Activated naive CD8-positive, alpha-beta T cell treated with anti-CD3 and anti-CD28 coated beads, Interleukin-2, amount 10 ng/mL, durations not matched to agents 7 days and 5 days (primary cell): ENCODE measurements at regions not wholly inside any gene's neighbourhood (a gene's known extent, or its start where the extent isn't known, plus 50 kb on each side); places are given as distances from the start of the nearest gene placed in this dataset.

Experiments used
- ATAC-seq: fragments of 150-1000 bp; cut with Tn5 transposase; one replicate; pipeline ENCODE4 v1.10.0; 2021; ENCODE audit warnings: low read depth, moderate library complexity
- POLR2A ChIA-PET: fragments of 350-600 bp; sonication (Branson Sonifier 250); formaldehyde crosslinking; loops from one replicate; lab custom pipeline; 2021; ENCODE audit warnings: antibody characterized with exemption; lab: Charles Lee
- DNase-seq: peaks from one replicate; pipeline ENCODE4 v3.0.0; 2021
- H3K27ac Mint-ChIP-seq: one replicate; pipeline ENCODE4 v1.8.0; 2022; ENCODE audit warnings: mild to moderate bottlenecking, mixed read lengths
- H3K27me3 Mint-ChIP-seq: one replicate; pipeline ENCODE4 v1.8.0; 2022; ENCODE audit warnings: mild to moderate bottlenecking, moderate library complexity, mixed read lengths
- H3K36me3 Mint-ChIP-seq: one replicate; pipeline ENCODE4 v1.8.0; 2021; ENCODE audit warnings: mild to moderate bottlenecking, mixed read lengths
- H3K4me1 Mint-ChIP-seq: one replicate; pipeline ENCODE4 v1.8.0; 2021; ENCODE audit warnings: mixed read lengths
- H3K4me3 Mint-ChIP-seq: one replicate; pipeline ENCODE4 v1.8.0; 2022; ENCODE audit warnings: mild to moderate bottlenecking, moderate library complexity, mixed read lengths
- H3K9me3 Mint-ChIP-seq: one replicate; pipeline ENCODE4 v1.8.0; 2021; ENCODE audit warnings: mixed read lengths

DNA sequence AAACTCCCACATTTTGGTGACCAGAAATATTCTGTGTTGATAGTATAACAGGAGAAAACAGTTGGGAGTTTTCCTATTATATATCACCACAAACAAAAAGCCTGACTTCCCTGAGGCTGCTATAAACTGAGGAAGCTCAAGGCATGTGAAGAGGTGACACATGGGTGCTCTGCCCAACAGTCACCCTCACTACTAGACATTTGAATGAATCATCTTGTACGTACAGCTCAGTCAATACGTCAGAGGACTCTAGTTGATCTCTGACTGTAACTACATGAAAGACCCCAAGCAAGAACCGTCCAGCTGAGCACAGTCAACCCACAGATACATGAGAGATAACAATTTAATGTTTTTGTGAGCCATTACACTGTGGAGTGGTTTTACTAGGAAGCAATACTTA lies 338.3 kb upstream of the ATP11B start:
- Mint-ChIP-seq H3K4me1 (no peaks in the 10 kb centered on the region), H3K36me3 (no peaks in the 10 kb centered on the region), H3K4me3 (no peak overlapping the region), H3K27me3 (no peaks in the 10 kb centered on the region), H3K9me3 (no peaks in the 10 kb centered on the region), H3K27ac (no peak overlapping the region)
- DNase-seq, result no peak
- ATAC-seq, result no peak
- POLR2A ChIA-PET, result no interaction called here

DNA sequence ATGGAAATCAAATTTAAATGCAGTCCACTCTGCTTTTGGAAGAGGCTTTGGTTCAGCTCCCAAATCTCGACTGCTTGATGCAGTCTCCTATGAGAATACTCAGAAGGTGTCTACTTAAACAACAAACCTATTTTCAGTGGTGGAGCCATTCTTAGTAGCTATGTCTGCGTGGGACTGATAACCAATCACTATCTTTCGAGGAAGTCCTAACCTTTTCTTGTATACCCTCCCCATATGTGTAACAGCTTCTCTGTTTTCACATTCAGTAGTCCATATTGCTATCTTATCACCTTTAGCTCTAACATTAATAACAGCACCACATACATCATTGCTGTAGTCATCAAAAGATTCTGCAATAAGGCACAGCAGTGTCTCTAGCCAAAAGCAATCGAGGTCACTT lies 333.0 kb upstream of the ATP11B start:
- Mint-ChIP-seq H3K27ac (no peak overlapping the region), H3K9me3 (no peaks in the 10 kb centered on the region), H3K4me1 (no peaks in the 10 kb centered on the region), H3K4me3 (no peak overlapping the region), H3K27me3 (no peaks in the 10 kb centered on the region), H3K36me3 (no peaks in the 10 kb centered on the region)
- POLR2A ChIA-PET, result no interaction called here
- DNase-seq (no peak), ATAC-seq (no peak)

DNA sequence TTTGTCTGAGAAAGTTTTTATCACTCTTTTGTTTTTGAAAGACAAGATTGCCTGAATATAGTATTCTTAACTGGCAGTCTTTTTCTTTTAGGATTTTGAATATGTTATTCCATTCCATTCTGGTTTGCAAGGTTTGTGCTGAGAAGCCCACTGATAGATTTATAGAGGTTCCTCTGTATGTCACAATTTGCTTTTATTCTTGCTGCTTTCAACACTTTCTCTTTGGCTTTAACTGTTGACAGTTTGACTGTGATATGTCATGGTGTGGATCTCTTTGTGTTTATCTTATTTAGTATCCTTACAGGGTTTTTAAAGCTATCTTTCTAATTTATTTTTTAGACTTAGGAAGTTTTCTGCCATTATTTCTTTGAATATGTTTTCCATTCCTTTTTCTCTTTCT lies 331.2 kb upstream of the ATP11B start:
- POLR2A ChIA-PET, result no interaction called here
- DNase-seq, result no peak
- Mint-ChIP-seq H3K36me3 (no peaks in the 10 kb centered on the region), H3K9me3 (no peaks in the 10 kb centered on the region), H3K4me3 (no peak overlapping the region), H3K27me3 (no peaks in the 10 kb centered on the region), H3K27ac (no peak overlapping the region), H3K4me1 (no peaks in the 10 kb centered on the region)
- ATAC-seq, result no peak

DNA sequence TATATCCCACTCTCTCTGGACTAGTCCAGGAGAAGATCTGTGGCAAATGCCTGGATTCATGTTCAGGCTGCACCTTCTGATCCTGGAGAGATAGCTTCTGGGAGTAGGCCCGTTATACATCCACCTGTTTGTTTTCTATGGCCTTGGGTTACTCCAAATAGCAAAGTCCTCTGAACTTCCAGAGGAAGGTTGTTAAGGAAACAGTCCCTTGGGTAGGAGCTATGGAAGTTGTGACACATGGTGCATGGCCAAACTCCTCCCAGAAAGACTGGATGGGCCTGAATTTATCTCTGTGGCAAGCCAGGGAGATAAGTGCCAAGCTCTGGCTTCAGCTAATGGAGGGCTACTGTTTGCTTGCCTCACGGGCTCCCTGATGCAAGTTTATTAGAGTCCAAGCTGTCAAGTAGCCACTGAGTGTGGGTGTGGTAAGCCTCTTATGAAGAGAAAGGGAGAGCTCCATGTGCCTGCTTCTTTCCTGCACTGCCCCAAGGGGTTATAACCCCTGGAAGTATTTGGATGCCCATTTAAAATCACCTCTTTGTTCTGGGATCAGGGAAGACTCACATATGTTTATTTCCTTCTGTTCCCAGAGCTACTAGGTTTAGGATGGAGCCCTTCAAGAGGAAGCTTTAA lies 328.7 kb upstream of the ATP11B start:
- POLR2A ChIA-PET, result no interaction called here
- no peaks in the 10 kb centered on the region for H3K27me3 Mint-ChIP-seq
- no peak overlapping the region for H3K4me3 Mint-ChIP-seq
- no peaks in the 10 kb centered on the region for H3K9me3 Mint-ChIP-seq
- H3K36me3 Mint-ChIP-seq, result no peaks in the 10 kb centered on the region
- H3K27ac Mint-ChIP-seq, result no peak overlapping the region
- no peaks in the 10 kb centered on the region for H3K4me1 Mint-ChIP-seq
- DNase-seq, result no peak
- ATAC-seq, result no peak

DNA sequence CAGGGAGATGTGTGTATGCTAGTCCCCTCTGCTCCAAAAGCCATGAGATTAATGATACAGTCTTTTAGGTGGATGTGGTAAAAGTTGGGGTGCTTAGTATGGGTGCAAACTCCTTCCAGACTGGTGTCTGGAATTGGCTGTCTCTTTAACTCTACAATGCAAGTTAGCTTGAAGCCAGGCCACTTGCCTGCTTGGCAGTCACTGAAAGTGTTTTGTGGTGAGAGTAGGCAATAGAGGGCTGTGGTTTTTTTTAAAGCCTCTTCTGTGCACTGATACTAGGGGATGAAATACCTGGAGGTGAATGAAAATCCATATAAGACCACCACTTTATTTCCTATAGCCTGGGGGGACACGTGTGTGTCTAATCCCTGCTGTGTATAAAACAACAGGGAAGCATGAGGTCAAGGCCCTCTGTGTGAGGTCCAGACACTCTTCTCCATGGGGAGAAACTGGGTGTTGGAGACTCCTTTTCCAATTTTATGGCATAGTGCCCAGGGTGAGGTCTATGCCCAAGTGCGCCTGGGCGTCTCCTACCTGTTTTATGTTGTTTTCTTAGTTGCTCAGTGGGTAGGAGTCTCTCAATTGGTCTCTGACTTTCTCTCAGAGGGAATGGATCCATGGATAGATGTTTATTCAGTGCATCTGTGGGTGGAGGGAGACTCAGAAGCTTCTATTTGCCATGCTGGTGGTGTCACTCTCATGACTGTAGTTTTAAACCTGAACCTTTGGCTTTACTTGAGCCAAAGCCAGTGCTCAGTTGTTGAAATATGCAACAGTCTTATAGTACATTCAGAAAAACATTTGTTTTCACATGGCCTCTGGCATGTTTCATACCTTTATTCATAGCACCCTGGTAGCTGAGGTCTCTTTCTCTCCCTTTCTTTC lies 327.8 kb upstream of the ATP11B start:
- no peak for DNase-seq
- H3K36me3 Mint-ChIP-seq, result no peaks in the 10 kb centered on the region
- POLR2A ChIA-PET, result no interaction called here
- no peaks in the 10 kb centered on the region for H3K4me1 Mint-ChIP-seq
- H3K27me3 Mint-ChIP-seq, result no peaks in the 10 kb centered on the region
- no peak overlapping the region for H3K27ac Mint-ChIP-seq
- no peak for ATAC-seq
- no peak overlapping the region for H3K4me3 Mint-ChIP-seq
- H3K9me3 Mint-ChIP-seq, result no peaks in the 10 kb centered on the region

DNA sequence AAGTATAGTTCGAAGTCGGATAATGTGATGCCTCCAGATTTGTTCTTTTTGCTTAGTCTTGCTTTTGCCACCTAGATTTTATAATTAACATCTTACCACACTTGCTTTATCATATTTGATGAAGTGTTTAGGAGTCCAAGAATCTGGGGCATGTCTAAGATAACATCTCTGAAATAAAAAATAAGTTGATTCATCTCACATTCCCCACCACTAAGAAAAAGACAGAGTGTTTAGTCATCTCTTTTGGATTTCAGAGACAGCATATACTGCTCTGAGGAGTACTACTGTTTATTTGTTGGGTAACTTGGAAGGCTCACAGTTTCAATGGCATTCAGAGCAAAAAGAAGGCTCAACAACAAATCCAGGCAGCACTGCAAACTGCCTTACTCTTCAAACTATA lies 324.2 kb upstream of the ATP11B start:
- POLR2A ChIA-PET, result no interaction called here
- H3K9me3 Mint-ChIP-seq, result no peaks in the 10 kb centered on the region
- no peaks in the 10 kb centered on the region for H3K27me3 Mint-ChIP-seq
- DNase-seq (no peak), ATAC-seq (no peak)
- H3K36me3 Mint-ChIP-seq, result no peaks in the 10 kb centered on the region
- H3K27ac Mint-ChIP-seq, result no peak overlapping the region
- no peak overlapping the region for H3K4me3 Mint-ChIP-seq
- no peaks in the 10 kb centered on the region for H3K4me1 Mint-ChIP-seq

DNA sequence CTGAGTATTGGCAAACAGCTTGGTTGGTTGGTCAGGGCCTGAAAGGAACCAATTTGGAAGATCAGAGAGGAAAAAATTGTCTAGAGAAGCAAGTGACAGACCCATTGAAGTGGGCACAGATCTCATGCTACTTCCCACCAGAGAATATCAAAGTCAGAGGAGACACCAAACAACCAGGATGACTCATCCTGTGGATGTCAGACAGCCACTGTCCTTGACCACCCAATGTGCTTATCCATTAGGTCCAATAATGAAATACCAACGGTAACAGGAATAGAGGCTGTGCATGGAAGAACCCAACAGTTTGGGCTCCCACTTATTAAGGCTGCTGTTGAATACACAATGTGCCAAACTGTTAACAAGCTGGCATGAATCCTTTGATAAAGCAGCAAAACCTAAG lies 323.1 kb upstream of the ATP11B start:
- no peak for DNase-seq
- Mint-ChIP-seq H3K9me3 (no peaks in the 10 kb centered on the region), H3K27ac (no peak overlapping the region), H3K4me1 (no peaks in the 10 kb centered on the region), H3K4me3 (no peak overlapping the region), H3K27me3 (no peaks in the 10 kb centered on the region), H3K36me3 (no peaks in the 10 kb centered on the region)
- ATAC-seq, result no peak
- POLR2A ChIA-PET, result no interaction called here

DNA sequence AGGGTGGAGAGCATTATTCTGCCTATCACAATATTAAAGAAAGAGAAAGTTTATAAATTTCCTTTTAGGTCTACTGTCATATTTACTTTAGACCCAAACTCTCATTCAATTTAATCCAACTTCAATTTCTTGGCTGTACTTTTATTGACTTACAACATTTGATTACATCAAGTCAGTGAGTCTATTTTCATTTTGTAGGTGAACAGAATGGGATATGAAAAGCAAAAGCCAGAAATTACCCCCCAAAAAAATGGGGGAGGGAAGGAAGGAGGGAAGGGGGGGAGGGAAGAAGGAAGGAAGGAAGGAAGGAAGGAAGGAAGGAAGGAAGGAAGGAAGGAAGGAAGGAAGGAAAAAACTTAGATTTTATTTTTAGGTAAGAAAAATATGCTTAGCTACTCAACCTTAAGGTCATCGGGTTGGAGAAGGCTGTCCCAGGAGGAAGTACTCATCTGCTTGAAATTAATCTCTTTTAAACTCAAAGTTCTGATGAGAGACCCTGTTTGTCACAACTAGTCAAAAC lies 320.1 kb upstream of the ATP11B start:
- DNase-seq (no peak), ATAC-seq (no peak)
- H3K9me3 Mint-ChIP-seq, result no peaks in the 10 kb centered on the region
- H3K4me1 Mint-ChIP-seq, result no peaks in the 10 kb centered on the region
- POLR2A ChIA-PET, result no interaction called here
- no peaks in the 10 kb centered on the region for H3K27me3 Mint-ChIP-seq
- H3K36me3 Mint-ChIP-seq, result no peaks in the 10 kb centered on the region
- H3K4me3 Mint-ChIP-seq, result no peak overlapping the region
- H3K27ac Mint-ChIP-seq, result no peak overlapping the region

DNA sequence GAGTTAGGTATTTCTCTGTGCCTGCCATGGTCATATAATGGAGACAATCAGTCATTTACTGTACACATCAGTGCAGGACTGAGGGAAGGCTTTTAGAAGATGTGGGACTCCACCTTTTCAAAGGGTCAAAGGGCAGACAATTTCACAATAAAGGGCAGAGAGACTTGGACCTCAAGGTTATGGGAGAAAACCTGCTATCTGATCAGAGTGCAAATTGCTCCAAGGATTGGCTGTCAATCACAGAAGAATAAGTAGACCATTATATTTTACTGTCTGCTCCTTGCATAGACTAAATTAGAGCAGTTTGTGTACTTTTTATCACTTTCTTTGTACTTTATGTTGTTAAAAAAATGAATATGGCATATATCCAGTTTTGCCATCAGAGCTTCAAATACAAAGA lies 314.9 kb upstream of the ATP11B start:
- DNase-seq (no peak), ATAC-seq (no peak)
- Mint-ChIP-seq H3K27ac (no peak overlapping the region), H3K9me3 (no peaks in the 10 kb centered on the region), H3K36me3 (no peaks in the 10 kb centered on the region), H3K4me1 (no peaks in the 10 kb centered on the region), H3K4me3 (no peak overlapping the region), H3K27me3 (peaks cover 2% of the 10 kb centered on the region)
- POLR2A ChIA-PET, result no interaction called here

DNA sequence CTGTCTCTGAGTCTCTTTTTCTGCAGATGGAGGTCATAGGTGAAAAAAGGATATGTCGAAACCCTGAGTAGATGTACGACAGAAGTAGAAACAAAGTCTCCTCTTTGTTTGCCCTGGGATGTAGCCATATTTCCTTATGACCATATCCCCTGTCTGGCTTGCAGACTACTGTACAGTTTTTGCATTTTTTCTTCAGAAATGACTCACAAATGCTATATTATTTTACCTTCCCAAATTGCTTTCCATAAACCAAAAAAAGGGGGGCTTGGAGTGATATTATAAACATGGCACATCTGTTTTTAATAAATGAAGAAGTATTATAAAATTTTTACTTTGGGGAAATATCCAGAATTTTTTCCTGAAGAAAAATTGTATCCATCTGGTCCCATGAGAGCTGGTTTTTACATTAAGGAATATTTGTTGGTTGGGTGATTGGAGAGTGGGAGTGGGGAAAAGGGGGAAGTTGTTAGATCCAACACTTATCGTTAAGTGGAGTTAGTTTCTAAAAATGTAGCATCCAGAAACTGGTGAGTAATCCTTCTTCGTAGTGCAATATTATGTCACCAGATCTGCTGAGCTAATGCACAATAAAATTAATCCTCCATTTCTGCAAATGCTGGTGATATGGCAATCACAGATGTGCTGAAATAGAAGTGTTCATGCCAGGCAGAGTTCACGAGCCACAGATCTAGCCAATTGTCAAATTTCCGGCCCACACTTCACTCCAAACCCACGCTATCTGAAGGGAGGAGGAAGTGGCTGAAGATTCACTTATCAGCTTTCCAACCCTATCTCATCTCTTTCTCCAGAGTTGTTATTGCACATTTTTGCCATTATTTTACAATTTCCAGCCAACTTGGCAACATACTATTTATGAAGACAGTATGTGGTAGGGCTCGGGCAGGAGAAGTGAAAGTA lies 313.6 kb upstream of the ATP11B start:
- no peak overlapping the region for H3K27ac Mint-ChIP-seq
- no peak for DNase-seq
- ATAC-seq, result no peak
- H3K36me3 Mint-ChIP-seq, result no peaks in the 10 kb centered on the region
- H3K9me3 Mint-ChIP-seq, result no peaks in the 10 kb centered on the region
- no peak overlapping the region for H3K4me3 Mint-ChIP-seq
- peaks cover 2% of the 10 kb centered on the region for H3K27me3 Mint-ChIP-seq
- no peaks in the 10 kb centered on the region for H3K4me1 Mint-ChIP-seq
- POLR2A ChIA-PET, result no interaction called here

DNA sequence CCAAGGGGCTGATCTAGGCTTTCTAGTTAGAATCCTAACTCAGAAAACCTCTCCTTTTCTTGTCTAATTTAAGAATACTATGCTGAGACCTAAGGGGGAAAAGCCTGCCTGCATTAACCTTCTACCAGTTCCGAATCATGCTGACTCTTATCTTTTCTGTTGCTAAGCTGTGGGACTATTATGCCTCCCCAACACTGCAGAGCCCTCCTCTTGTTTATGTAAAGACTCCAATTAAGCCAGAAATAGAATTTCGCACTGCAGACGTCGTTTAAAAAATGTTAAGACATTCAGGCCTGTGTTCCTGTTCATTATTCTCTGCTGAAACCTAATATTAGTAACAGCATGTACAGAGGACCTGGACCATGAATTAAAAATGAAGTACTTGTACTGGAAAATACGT lies 310.6 kb upstream of the ATP11B start:
- H3K36me3 Mint-ChIP-seq, result no peaks in the 10 kb centered on the region
- no peak overlapping the region for H3K4me3 Mint-ChIP-seq
- ATAC-seq (no peak), DNase-seq (no peak)
- no peaks in the 10 kb centered on the region for H3K4me1 Mint-ChIP-seq
- no peaks in the 10 kb centered on the region for H3K9me3 Mint-ChIP-seq
- no peak overlapping the region for H3K27ac Mint-ChIP-seq
- H3K27me3 Mint-ChIP-seq, result peaks cover 2% of the 10 kb centered on the region
- POLR2A ChIA-PET, result no interaction called here

DNA sequence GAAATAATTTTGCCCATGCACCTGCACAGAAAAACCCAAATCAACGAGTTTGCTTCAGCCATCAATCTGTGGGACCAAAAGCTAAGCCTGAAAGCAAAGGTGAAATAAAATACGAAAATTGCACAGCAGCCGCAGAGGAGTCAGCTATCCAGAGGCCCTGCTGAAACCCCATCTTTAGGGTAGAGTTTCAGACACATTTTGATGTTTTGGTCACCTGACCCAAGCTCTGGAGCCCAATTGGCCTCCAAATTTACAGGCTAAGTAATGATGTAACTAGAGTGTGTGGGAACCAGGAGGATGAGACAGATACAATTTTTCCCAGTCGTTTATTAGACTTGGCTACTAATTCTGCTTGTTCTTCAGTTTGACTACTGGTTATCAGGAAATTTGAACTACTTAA lies 308.6 kb upstream of the ATP11B start:
- H3K27me3 Mint-ChIP-seq, result peaks cover 2% of the 10 kb centered on the region
- no peaks in the 10 kb centered on the region for H3K36me3 Mint-ChIP-seq
- ATAC-seq (no peak), DNase-seq (no peak)
- no peak overlapping the region for H3K4me3 Mint-ChIP-seq
- no peaks in the 10 kb centered on the region for H3K4me1 Mint-ChIP-seq
- H3K9me3 Mint-ChIP-seq, result no peaks in the 10 kb centered on the region
- H3K27ac Mint-ChIP-seq, result no peak overlapping the region
- POLR2A ChIA-PET, result no interaction called here

DNA sequence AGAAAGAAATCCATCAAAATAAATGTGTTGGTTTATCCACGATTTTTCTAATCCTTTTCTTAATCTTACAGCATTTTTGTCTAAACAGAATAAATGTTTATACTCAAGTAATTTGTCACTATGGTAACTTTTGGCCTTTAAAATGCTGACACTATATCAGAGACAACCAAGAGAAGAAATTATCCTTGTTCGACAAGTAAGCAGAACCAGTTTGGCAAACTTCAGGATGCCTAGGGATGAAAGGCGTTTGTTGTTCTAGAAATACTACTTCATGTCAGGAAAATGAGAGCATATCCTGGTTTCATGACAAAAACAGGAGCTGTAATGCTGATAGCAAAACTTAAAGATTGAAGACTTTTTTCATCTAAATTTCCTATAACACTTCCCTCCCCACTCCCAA lies 308.0 kb upstream of the ATP11B start:
- H3K4me3 Mint-ChIP-seq, result no peak overlapping the region
- H3K27me3 Mint-ChIP-seq, result peaks cover 2% of the 10 kb centered on the region
- H3K36me3 Mint-ChIP-seq, result no peaks in the 10 kb centered on the region
- POLR2A ChIA-PET, result no interaction called here
- no peak for ATAC-seq
- no peak overlapping the region for H3K27ac Mint-ChIP-seq
- no peaks in the 10 kb centered on the region for H3K9me3 Mint-ChIP-seq
- no peak for DNase-seq
- H3K4me1 Mint-ChIP-seq, result no peaks in the 10 kb centered on the region
